ENCODE measurements at regions not wholly inside any gene's neighbourhood (a gene's known extent, or its start where the extent isn't known, plus 50 kb on each side); places are given as distances from the start of the nearest gene placed in this dataset.
"Not testable (repeated sequence)": the region's sequence is repeated elsewhere in the genome, so short reads cannot be mapped to it uniquely, and the experiment has no call there.

- no peak for DNase-seq
- ChIA-PET POLR2A (no interaction called here), CTCF (interaction anchor here (1.3 kb wide), 1 partner anchor 30 kb away, joined by 3 read pairs; no protein-coding TSS in a partner anchor)
- no peaks in the 10 kb centered on the region for H3K4me1 Mint-ChIP-seq
- H3K9me3 Mint-ChIP-seq = no peaks in the 10 kb centered on the region
- H3K36me3 Mint-ChIP-seq (ENCODE audit: low read depth) = no peaks in the 10 kb centered on the region
- H3K27me3 Mint-ChIP-seq = peaks cover 31% of the 10 kb centered on the region
- H3K4me3 Mint-ChIP-seq = no peak overlapping the region
- no peak overlapping the region for H3K27ac Mint-ChIP-seq
Measured at GRCh38 chr3:101151286-101151913, 158.2 kb upstream of the ABI3BP start.

GRCh38 chr3:101150504-101150903 lies 157.3 kb upstream of the ABI3BP start:
- ChIA-PET POLR2A (no interaction called here), CTCF (interaction anchor here (1.3 kb wide), 1 partner anchor 31 kb away, joined by 3 read pairs; no protein-coding TSS in a partner anchor)
- H3K27ac Mint-ChIP-seq = no peak overlapping the region
- no peaks in the 10 kb centered on the region for H3K9me3 Mint-ChIP-seq
- no peaks in the 10 kb centered on the region for H3K4me1 Mint-ChIP-seq
- no peaks in the 10 kb centered on the region for H3K36me3 Mint-ChIP-seq (ENCODE audit: low read depth)
- no peak overlapping the region for H3K4me3 Mint-ChIP-seq
- DNase-seq = no peak
- H3K27me3 Mint-ChIP-seq = peaks cover 25% of the 10 kb centered on the region

GRCh38 chr3:101149707-101150106 lies 156.5 kb upstream of the ABI3BP start:
- H3K27me3 Mint-ChIP-seq = peaks cover 23% of the 10 kb centered on the region
- H3K36me3 Mint-ChIP-seq (ENCODE audit: low read depth) = no peaks in the 10 kb centered on the region
- no peak overlapping the region for H3K27ac Mint-ChIP-seq
- ChIA-PET CTCF (interaction anchor here (0.6 kb wide), 1 partner anchor 534 kb away, joined by 3 read pairs; no protein-coding TSS in a partner anchor), POLR2A (no interaction called here)
- no peaks in the 10 kb centered on the region for H3K4me1 Mint-ChIP-seq
- H3K4me3 Mint-ChIP-seq = no peak overlapping the region
- no peak for DNase-seq
- no peaks in the 10 kb centered on the region for H3K9me3 Mint-ChIP-seq

- Mint-ChIP-seq H3K4me3 (no peak overlapping the region), H3K4me1 (no peaks in the 10 kb centered on the region), H3K27me3 (peaks cover 20% of the 10 kb centered on the region), H3K9me3 (no peaks in the 10 kb centered on the region), H3K36me3 (ENCODE audit: low read depth) (no peaks in the 10 kb centered on the region), H3K27ac (no peak overlapping the region)
- no peak for DNase-seq
- ChIA-PET CTCF (interaction anchor here (0.6 kb wide), 1 partner anchor 535 kb away, joined by 3 read pairs; no protein-coding TSS in a partner anchor), POLR2A (no interaction called here)
Measured at GRCh38 chr3:101149251-101149650, 156.0 kb upstream of the ABI3BP start.

GRCh38 chr3:101148001-101148400 lies 154.8 kb upstream of the ABI3BP start:
- no peaks in the 10 kb centered on the region for H3K4me1 Mint-ChIP-seq
- no peak overlapping the region for H3K27ac Mint-ChIP-seq
- CTCF ChIA-PET = interaction anchor here (1.2 kb wide), 1 partner anchor 16 kb away, joined by 3 read pairs; no protein-coding TSS in a partner anchor
- POLR2A ChIA-PET = no interaction called here
- H3K4me3 Mint-ChIP-seq = no peak overlapping the region
- H3K27me3 Mint-ChIP-seq = peaks cover 14% of the 10 kb centered on the region
- H3K36me3 Mint-ChIP-seq (ENCODE audit: low read depth) = no peaks in the 10 kb centered on the region
- no peaks in the 10 kb centered on the region for H3K9me3 Mint-ChIP-seq
- no peak for DNase-seq

- POLR2A ChIA-PET = no interaction called here
- DNase-seq = no peak
- Mint-ChIP-seq H3K4me1 (no peaks in the 10 kb centered on the region), H3K4me3 (no peak overlapping the region), H3K27me3 (peaks cover 12% of the 10 kb centered on the region), H3K9me3 (no peaks in the 10 kb centered on the region), H3K27ac (no peak overlapping the region), H3K36me3 (ENCODE audit: low read depth) (no peaks in the 10 kb centered on the region)
- CTCF ChIA-PET = interaction anchor here (1.2 kb wide), 1 partner anchor 15 kb away, joined by 3 read pairs; no protein-coding TSS in a partner anchor
Measured at GRCh38 chr3:101146946-101147345, 153.7 kb upstream of the ABI3BP start.

GRCh38 chr3:101144105-101144504 lies 150.9 kb upstream of the ABI3BP start:
- Mint-ChIP-seq H3K27me3 (peaks cover 15% of the 10 kb centered on the region), H3K27ac (no peak overlapping the region), H3K36me3 (ENCODE audit: low read depth) (no peaks in the 10 kb centered on the region), H3K4me3 (no peak overlapping the region), H3K4me1 (no peaks in the 10 kb centered on the region), H3K9me3 (no peaks in the 10 kb centered on the region)
- no peak for DNase-seq
- CTCF ChIA-PET = no interaction called here
- POLR2A ChIA-PET = no interaction called here

GRCh38 chr3:101143012-101143411 lies 149.8 kb upstream of the ABI3BP start:
- H3K36me3 Mint-ChIP-seq (ENCODE audit: low read depth) = no peaks in the 10 kb centered on the region
- no peak overlapping the region for H3K27ac Mint-ChIP-seq
- POLR2A ChIA-PET = no interaction called here

GRCh38 chr3:101142160-101142559 lies 148.9 kb upstream of the ABI3BP start:
- Mint-ChIP-seq H3K4me1 (no peaks in the 10 kb centered on the region), H3K27ac (no peak overlapping the region), H3K9me3 (no peaks in the 10 kb centered on the region), H3K4me3 (no peak overlapping the region), H3K36me3 (ENCODE audit: low read depth) (no peaks in the 10 kb centered on the region), H3K27me3 (peaks cover 10% of the 10 kb centered on the region)
- CTCF ChIA-PET = no interaction called here
- DNase-seq = no peak
- POLR2A ChIA-PET = no interaction called here

More at GRCh38 chr3:101143012-101143411, 149.8 kb upstream of the ABI3BP start:
- no peak overlapping the region for H3K4me3 Mint-ChIP-seq
- DNase-seq = no peak
- CTCF ChIA-PET = no interaction called here
- peaks cover 13% of the 10 kb centered on the region for H3K27me3 Mint-ChIP-seq
- no peaks in the 10 kb centered on the region for H3K9me3 Mint-ChIP-seq
- H3K4me1 Mint-ChIP-seq = no peaks in the 10 kb centered on the region

- H3K4me3 Mint-ChIP-seq = no peak overlapping the region
Measured at GRCh38 chr3:101141135-101141534, 147.9 kb upstream of the ABI3BP start.

GRCh38 chr3:101138817-101139216 lies 145.6 kb upstream of the ABI3BP start:
- no peak overlapping the region for H3K27ac Mint-ChIP-seq
- ChIA-PET CTCF (interaction anchor here (1.2 to 1.6 kb wide), 2 partner anchors 57 to 73 kb away, joined by 3 to 6 read pairs; no protein-coding TSS in a partner anchor), POLR2A (no interaction called here)
- no peaks in the 10 kb centered on the region for H3K9me3 Mint-ChIP-seq
- H3K36me3 Mint-ChIP-seq (ENCODE audit: low read depth) = no peaks in the 10 kb centered on the region
- H3K27me3 Mint-ChIP-seq = peaks cover 20% of the 10 kb centered on the region
- no peak for DNase-seq
- no peak overlapping the region for H3K4me3 Mint-ChIP-seq
- peaks cover 9% of the 10 kb centered on the region for H3K4me1 Mint-ChIP-seq

More at GRCh38 chr3:101141135-101141534, 147.9 kb upstream of the ABI3BP start:
- no peak for DNase-seq
- peaks cover 15% of the 10 kb centered on the region for H3K27me3 Mint-ChIP-seq
- H3K36me3 Mint-ChIP-seq (ENCODE audit: low read depth) = no peaks in the 10 kb centered on the region
- CTCF ChIA-PET = no interaction called here
- H3K4me1 Mint-ChIP-seq = no peaks in the 10 kb centered on the region
- POLR2A ChIA-PET = no interaction called here
- H3K9me3 Mint-ChIP-seq = no peaks in the 10 kb centered on the region
- H3K27ac Mint-ChIP-seq = no peak overlapping the region

GRCh38 chr3:101134331-101134730 lies 141.1 kb upstream of the ABI3BP start:
- Mint-ChIP-seq H3K27ac (no peak overlapping the region), H3K27me3 (peaks cover 18% of the 10 kb centered on the region), H3K36me3 (ENCODE audit: low read depth) (no peaks in the 10 kb centered on the region), H3K4me3 (no peak overlapping the region), H3K4me1 (peaks cover 16% of the 10 kb centered on the region), H3K9me3 (peaks cover 12% of the 10 kb centered on the region)
- DNase-seq = no peak
- CTCF ChIA-PET = no interaction called here
- POLR2A ChIA-PET = no interaction called here

- Mint-ChIP-seq H3K4me3 (no peak overlapping the region), H3K27me3 (peaks cover 17% of the 10 kb centered on the region), H3K4me1 (peaks cover 16% of the 10 kb centered on the region), H3K9me3 (peaks cover 12% of the 10 kb centered on the region), H3K27ac (peak overlapping the region; percentile 3), H3K36me3 (ENCODE audit: low read depth) (no peaks in the 10 kb centered on the region)
- ChIA-PET POLR2A (no interaction called here), CTCF (no interaction called here)
- DNase-seq = peak; percentile 8
Measured at GRCh38 chr3:101133652-101134051, 140.4 kb upstream of the ABI3BP start.

- H3K27ac Mint-ChIP-seq = peak overlapping the region; percentile 3
- H3K4me3 Mint-ChIP-seq; CTCF ChIA-PET; DNase-seq; H3K36me3 Mint-ChIP-seq (ENCODE audit: low read depth); POLR2A ChIA-PET: not testable (repeated sequence)
- peaks cover 12% of the 10 kb centered on the region for H3K9me3 Mint-ChIP-seq
- H3K4me1 Mint-ChIP-seq = peaks cover 16% of the 10 kb centered on the region
- peaks cover 17% of the 10 kb centered on the region for H3K27me3 Mint-ChIP-seq
Measured at GRCh38 chr3:101133197-101133596, 140.0 kb upstream of the ABI3BP start.

Data from activated CD4-positive, alpha-beta T cell treated with anti-CD3 and anti-CD28 coated beads, Interleukin-2, amount 10 ng/mL, durations not matched to agents 7 days and 5 days (primary cell).